LNCaP clone FGC (cell line): ENCODE measurements at regions not wholly inside any gene's neighbourhood (a gene's known extent, or its start where the extent isn't known, plus 50 kb on each side); places are given as distances from the start of the nearest gene placed in this dataset.

Source experiments
- DNase-seq: peaks from one replicate; pipeline ENCODE4 v3.0.0-alpha.2; 2011; ENCODE audit warnings: low read depth
- H3K4me3 ChIP-seq: 2 replicates; pipeline ENCODE4 v1.5.1; 2011; ENCODE audit warnings: mild to moderate bottlenecking, low read depth, low read length, control low read depth
- CTCF ChIP-seq: IDR thresholded peaks from 2 replicates; pipeline ENCODE4 v1.5.1; 2012; ENCODE audit warnings: mild to moderate bottlenecking; ENCODE audit not compliant: control insufficient read depth, insufficient read depth; ENCODE audit errors: extremely low read depth

- no peak for DNase-seq
- no peak overlapping the region for H3K4me3 ChIP-seq
- TF ChIP-seq CTCF: no peak
These were observed 57.4 kb upstream of the HAPSTR1 start for GRCh38 chr16:9034056-9034455.

- no peak for DNase-seq
- no peak overlapping the region for H3K4me3 ChIP-seq
- TF ChIP-seq CTCF: no peak
These were observed 55.4 kb upstream of the HAPSTR1 start for GRCh38 chr16:9035996-9036395.

GRCh38 chr16:9039210-9039609 is 52.2 kb upstream of the HAPSTR1 start:
- no peak for DNase-seq
- no peak for TF ChIP-seq CTCF
- no peak overlapping the region for H3K4me3 ChIP-seq

- no peak for DNase-seq
- H3K4me3 ChIP-seq: no peak overlapping the region
These were observed 50.5 kb upstream of the HAPSTR1 start for GRCh38 chr16:9040800-9041412.

More at GRCh38 chr16:9040800-9041412, 50.5 kb upstream of the HAPSTR1 start:
- no peak for TF ChIP-seq CTCF
